ENCODE measurements at regions not wholly inside any gene's neighbourhood (a gene's known extent, or its start where the extent isn't known, plus 50 kb on each side); places are given as distances from the start of the nearest gene placed in this dataset.

DNA sequence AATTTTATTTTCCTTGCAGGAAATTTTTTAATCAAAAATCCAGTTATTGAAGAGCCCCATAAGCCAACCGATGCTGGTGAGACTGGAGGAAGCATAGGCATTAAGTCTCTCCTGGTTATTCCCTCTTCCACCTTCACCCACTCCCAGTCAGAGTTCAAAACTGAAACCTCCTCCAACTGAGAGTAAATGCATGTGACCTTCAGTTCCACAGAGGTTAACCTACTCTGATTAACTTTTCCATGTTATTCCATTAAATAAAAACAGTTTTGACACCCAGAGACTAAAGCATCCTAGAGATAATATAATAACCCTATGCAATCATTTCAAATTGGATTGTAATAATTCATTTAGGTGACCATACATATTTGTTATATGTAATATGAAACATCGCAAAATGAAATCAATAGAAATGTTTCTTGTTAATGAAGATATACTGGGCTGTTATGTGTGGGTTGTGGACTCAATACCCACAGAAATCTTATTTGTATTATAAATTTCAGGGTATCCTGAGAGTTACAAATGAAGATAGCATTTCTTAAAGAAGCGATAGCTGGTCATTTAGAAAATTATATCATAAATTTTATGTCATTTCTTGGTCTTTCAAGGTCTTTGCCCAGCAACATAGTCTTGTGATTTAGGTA lies 376.5 kb downstream of the SETD4 start:
- 89 to 93% (median 91%) methylated on average over 3 of the region's 3 CpGs for WGBS, 5 donors
- Histone ChIP-seq H3K36me3 (no peaks in the 10 kb centered on the region), H3K27ac (no peak overlapping the region), H3K9me3 (no peaks in the 10 kb centered on the region), H3K4me3 (no peak overlapping the region), H3K4me1 (no peaks in the 10 kb centered on the region), H3K27me3 (replicated peaks in 1 of 7) (peaks cover 0 to 35% (median 6%) of the 10 kb centered on the region in 7 donors)
- intact Hi-C loops (cut with DNase I; ENCODE audit: low total_unique reads) = no loop called here
- DNase-seq = no peak
- TF ChIP-seq POLR2AphosphoS5 (IDR thresholded peaks at IDR 0.05) (no peak), POLR2A (IDR thresholded peaks at IDR 0.05) (no peak)
- TF ChIP-seq, protein P1, sequence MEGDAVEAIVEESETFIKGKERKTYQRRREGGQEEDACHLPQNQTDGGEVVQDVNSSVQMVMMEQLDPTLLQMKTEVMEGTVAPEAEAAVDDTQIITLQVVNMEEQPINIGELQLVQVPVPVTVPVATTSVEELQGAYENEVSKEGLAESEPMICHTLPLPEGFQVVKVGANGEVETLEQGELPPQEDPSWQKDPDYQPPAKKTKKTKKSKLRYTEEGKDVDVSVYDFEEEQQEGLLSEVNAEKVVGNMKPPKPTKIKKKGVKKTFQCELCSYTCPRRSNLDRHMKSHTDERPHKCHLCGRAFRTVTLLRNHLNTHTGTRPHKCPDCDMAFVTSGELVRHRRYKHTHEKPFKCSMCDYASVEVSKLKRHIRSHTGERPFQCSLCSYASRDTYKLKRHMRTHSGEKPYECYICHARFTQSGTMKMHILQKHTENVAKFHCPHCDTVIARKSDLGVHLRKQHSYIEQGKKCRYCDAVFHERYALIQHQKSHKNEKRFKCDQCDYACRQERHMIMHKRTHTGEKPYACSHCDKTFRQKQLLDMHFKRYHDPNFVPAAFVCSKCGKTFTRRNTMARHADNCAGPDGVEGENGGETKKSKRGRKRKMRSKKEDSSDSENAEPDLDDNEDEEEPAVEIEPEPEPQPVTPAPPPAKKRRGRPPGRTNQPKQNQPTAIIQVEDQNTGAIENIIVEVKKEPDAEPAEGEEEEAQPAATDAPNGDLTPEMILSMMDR (IDR thresholded peaks at IDR 0.05 in 8 of 11, conservative IDR thresholded peaks at IDR 0.05 in 3 of 11) = no peak

DNA sequence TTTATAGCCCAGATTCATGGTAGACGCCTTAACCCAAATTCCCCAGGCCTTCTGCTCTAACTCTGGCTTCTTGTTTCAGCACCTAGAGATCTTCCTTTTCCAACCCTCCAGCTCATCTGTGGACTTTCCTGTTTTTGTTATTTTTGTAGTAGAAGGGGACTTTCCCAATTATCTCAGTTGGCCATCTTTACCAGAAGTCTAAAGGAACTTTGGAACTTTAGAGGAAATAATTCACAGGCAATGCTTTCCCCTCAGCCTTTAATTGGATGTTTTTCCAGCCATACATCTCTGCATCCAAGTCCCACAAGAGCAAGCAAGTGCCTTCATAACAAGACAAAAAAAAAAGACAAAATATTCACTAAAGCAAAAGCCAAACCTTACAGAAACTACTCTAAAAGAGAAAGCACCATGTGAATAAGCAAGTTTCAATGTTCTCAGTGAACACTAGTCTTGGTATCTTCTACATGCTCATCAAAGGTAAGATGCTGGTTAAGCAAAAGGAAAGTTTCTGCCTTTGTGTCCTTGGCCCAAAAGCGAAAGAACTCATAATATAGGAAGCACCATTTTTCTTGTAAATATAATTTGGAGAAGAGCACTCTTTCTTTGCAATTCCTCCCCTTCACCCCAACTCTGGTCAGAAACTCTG lies 377.3 kb downstream of the SETD4 start:
- Histone ChIP-seq H3K4me3 (no peak overlapping the region), H3K27ac (no peak overlapping the region), H3K27me3 (replicated peaks in 1 of 7) (peaks cover 0 to 30% (median 6%) of the 10 kb centered on the region in 7 donors), H3K36me3 (no peaks in the 10 kb centered on the region), H3K4me1 (no peaks in the 10 kb centered on the region), H3K9me3 (no peaks in the 10 kb centered on the region)
- no peak for TF ChIP-seq POLR2A (IDR thresholded peaks at IDR 0.05)
- WGBS, 5 donors = 63 to 84% (median 73%) methylated on average over 2 of the region's 2 CpGs
- DNase-seq = no peak
- intact Hi-C loops (cut with DNase I; ENCODE audit: low total_unique reads) = no loop called here

DNA sequence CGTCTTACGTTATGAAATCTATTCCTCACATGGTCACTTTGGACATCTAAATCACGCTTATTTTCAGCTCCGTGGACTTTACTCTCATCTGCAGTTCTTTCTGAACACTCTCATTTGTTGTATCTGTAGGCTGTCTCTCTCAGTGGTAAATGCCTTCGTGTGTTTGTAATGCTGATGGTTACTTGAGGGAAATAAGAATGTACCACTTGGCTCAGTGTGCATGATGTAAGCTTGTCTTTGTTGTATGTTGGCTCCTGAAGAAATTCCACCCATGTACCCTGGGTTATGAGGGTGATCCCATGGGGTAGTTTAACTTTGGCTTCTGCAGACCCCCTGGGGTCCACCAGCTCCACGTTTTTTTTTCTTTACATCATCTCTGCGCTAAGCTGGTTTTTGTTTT lies 378.4 kb downstream of the SETD4 start:
- H3K4me1 ChIP-seq = no peaks in the 10 kb centered on the region
- 84 to 91% (median 87%) methylated on average over 7 of the region's 7 CpGs for WGBS, 5 donors
- TF ChIP-seq POLR2A (IDR thresholded peaks at IDR 0.05) = no peak
- TF ChIP-seq POLR2AphosphoS5 (IDR thresholded peaks at IDR 0.05) = no peak
- TF ChIP-seq, protein P1 (IDR thresholded peaks at IDR 0.05 in 8 of 11, conservative IDR thresholded peaks at IDR 0.05 in 3 of 11) = no peak
- peaks cover 0 to 20% (median 6%) of the 10 kb centered on the region in 7 donors for H3K27me3 ChIP-seq (replicated peaks in 1 of 7)
- no peaks in the 10 kb centered on the region for H3K9me3 ChIP-seq
- H3K36me3 ChIP-seq = no peaks in the 10 kb centered on the region
- intact Hi-C loops (cut with DNase I; ENCODE audit: low total_unique reads) = no loop called here
- no peak overlapping the region for H3K27ac ChIP-seq
- no peak overlapping the region for H3K4me3 ChIP-seq
- no peak for DNase-seq

DNA sequence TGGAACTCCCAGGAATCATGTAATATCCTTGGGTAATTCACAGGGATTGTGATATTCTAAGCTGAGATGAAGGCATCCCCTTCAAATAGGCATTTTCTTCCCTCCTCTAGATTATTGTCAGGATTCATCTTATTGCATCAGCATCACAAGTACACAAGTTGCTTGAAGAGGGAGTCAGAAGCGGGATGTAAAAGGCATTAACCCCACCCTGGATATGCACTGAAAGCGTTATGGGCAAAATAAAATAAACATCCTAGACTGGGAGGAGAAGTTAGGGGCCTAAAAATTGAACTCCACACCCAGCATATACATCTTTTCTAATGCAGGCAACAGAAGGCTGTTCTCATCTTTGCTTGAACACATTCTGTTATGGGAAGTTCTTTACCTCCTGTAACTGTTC lies 381.2 kb downstream of the SETD4 start:
- no peak overlapping the region for H3K27ac ChIP-seq
- peaks cover 0 to 36% (median 6%) of the 10 kb centered on the region in 7 donors for H3K27me3 ChIP-seq (replicated peaks in 1 of 7)
- H3K9me3 ChIP-seq = no peaks in the 10 kb centered on the region
- no peak for DNase-seq
- 73 to 91% (median 83%) methylated on average over 2 of the region's 2 CpGs for WGBS, 5 donors
- H3K36me3 ChIP-seq = no peaks in the 10 kb centered on the region
- intact Hi-C loops (cut with DNase I; ENCODE audit: low total_unique reads) = no loop called here
- TF ChIP-seq POLR2A (IDR thresholded peaks at IDR 0.05) (no peak), POLR2AphosphoS5 (IDR thresholded peaks at IDR 0.05) (no peak)
- TF ChIP-seq, protein P1 (IDR thresholded peaks at IDR 0.05 in 8 of 11, conservative IDR thresholded peaks at IDR 0.05 in 3 of 11) = no peak
- H3K4me1 ChIP-seq = no peaks in the 10 kb centered on the region
- H3K4me3 ChIP-seq = no peak overlapping the region

All from spleen (tissue), 11 donors.